ENCODE measurements at regions not wholly inside any gene's neighbourhood (a gene's known extent, or its start where the extent isn't known, plus 50 kb on each side); places are given as distances from the start of the nearest gene placed in this dataset.

GRCh38 chr1:226490426-226490809 lies 58.1 kb upstream of the STUM start:
- DNase-seq (ENCODE audit: low spot score): no peak

- no peak for DNase-seq (ENCODE audit: low spot score)
These were observed 57.3 kb upstream of the STUM start for GRCh38 chr1:226491093-226491850.

GRCh38 chr1:226492426-226493137 lies 56.0 kb upstream of the STUM start:
- no peak for DNase-seq (ENCODE audit: low spot score)

GRCh38 chr1:226494092-226494609 lies 54.4 kb upstream of the STUM start:
- no peak for DNase-seq (ENCODE audit: low spot score)

- DNase-seq (ENCODE audit: low spot score): peak; percentile 11
These were observed 52.8 kb upstream of the STUM start for GRCh38 chr1:226495716-226496115.

GRCh38 chr1:226496453-226497015 lies 52.0 kb upstream of the STUM start:
- no peak for DNase-seq (ENCODE audit: low spot score)

- DNase-seq (ENCODE audit: low spot score): no peak
These were observed 51.2 kb upstream of the STUM start for GRCh38 chr1:226497276-226497833.

DNA sequence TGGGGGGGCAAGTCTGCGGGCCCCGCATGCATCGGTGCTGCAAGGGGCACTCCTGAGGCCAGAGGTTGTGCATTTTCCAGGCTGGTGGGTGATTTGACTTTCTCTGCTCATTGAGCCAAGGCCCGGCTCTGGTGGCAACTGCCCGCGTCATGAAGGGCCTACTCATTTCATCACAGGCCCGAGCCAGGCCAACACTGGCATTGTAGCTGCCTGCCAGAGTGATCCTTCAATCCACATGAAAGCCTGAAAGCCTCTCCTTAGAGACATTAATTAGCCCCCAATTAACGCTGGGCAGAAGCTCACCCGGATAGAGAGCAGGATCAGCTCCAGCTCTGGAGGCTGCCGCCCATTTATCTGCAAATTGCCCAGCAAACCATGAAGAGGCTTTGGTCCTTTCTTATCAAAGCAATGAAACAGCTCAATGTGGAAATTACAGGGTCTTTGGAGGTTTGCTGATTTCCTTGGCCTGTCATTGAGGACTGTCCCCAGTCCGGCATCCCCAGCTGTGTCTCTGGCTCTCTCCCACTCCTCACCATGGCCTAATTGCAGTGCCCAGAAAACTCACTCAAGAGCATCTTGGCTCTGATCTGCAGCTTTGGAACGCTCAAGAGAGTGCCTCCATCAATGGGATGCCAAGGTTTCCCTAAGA lies 50.4 kb upstream of the STUM start:
- DNase-seq (ENCODE audit: low spot score): no peak

DNA sequence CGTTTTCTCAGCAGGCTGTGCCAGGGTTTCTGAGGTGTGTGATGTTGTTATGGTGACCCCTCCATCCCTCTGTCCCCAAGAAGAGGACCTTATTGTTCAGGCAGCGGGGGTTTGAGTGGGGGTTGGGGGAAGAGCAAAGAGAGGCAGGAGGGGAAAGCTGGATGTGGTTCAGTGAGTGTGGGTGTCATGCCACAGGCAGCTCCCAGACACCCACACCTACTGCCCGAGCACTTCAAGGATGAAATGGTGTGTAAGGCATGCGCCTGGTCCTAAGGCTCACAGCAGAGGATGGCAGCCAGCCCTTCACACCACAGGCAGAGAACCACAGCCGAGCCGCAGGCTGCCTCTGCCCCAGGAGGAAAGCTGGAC lies 49.9 kb upstream of the STUM start:
- DNase-seq (ENCODE audit: low spot score): no peak

Data from kidney tubule cell (primary cell).